ENCODE measurements at regions not wholly inside any gene's neighbourhood (a gene's known extent, or its start where the extent isn't known, plus 50 kb on each side); places are given as distances from the start of the nearest gene placed in this dataset.

- DNase-seq (ENCODE audit: low read depth in 2 of 2), result no peak
Measured at GRCh38 chr2:38450509-38450908, 73.4 kb upstream of the ATL2 start.

- DNase-seq (ENCODE audit: low read depth in 2 of 2), result no peak
Measured at GRCh38 chr2:38448692-38449410, 71.8 kb upstream of the ATL2 start.

GRCh38 chr2:38446906-38447561, 70.0 kb upstream of the ATL2 start:
- no peak for DNase-seq (ENCODE audit: low read depth in 2 of 2)

GRCh38 chr2:38446418-38446817, 69.3 kb upstream of the ATL2 start:
- no peak for DNase-seq (ENCODE audit: low read depth in 2 of 2)

GRCh38 chr2:38444247-38444646, 67.2 kb upstream of the ATL2 start:
- DNase-seq (ENCODE audit: low read depth in 2 of 2), result no peak

GRCh38 chr2:38442643-38443541, 65.8 kb upstream of the ATL2 start:
- DNase-seq (ENCODE audit: low read depth in 2 of 2), result no peak

GRCh38 chr2:38441346-38441745, 64.3 kb upstream of the ATL2 start:
- no peak for DNase-seq (ENCODE audit: low read depth in 2 of 2)

- no peak for DNase-seq (ENCODE audit: low read depth in 2 of 2)
Measured at GRCh38 chr2:38440655-38441054, 63.6 kb upstream of the ATL2 start.

GRCh38 chr2:38439863-38440262, 62.8 kb upstream of the ATL2 start:
- DNase-seq (ENCODE audit: low read depth in 2 of 2), result no peak

- DNase-seq (ENCODE audit: low read depth in 2 of 2), result no peak
Measured at GRCh38 chr2:38438883-38439612, 62.0 kb upstream of the ATL2 start.

GRCh38 chr2:38438133-38438882, 61.2 kb upstream of the ATL2 start:
- no peak for DNase-seq (ENCODE audit: low read depth in 2 of 2)

GRCh38 chr2:38436227-38436664, 59.2 kb upstream of the ATL2 start:
- DNase-seq (ENCODE audit: low read depth in 2 of 2), result no peak

- no peak for DNase-seq (ENCODE audit: low read depth in 2 of 2)
Measured at GRCh38 chr2:38435775-38436174, 58.7 kb upstream of the ATL2 start.

GRCh38 chr2:38434595-38434994, 57.5 kb upstream of the ATL2 start:
- no peak for DNase-seq (ENCODE audit: low read depth in 2 of 2)

GRCh38 chr2:38433607-38433975, 56.5 kb upstream of the ATL2 start:
- no peak for DNase-seq (ENCODE audit: low read depth in 2 of 2)

- no peak for DNase-seq (ENCODE audit: low read depth in 2 of 2)
Measured at GRCh38 chr2:38432820-38433606, 55.9 kb upstream of the ATL2 start.

GRCh38 chr2:38430597-38431207, 53.6 kb upstream of the ATL2 start:
- no peak for DNase-seq (ENCODE audit: low read depth in 2 of 2)

GRCh38 chr2:38430196-38430595, 53.1 kb upstream of the ATL2 start:
- DNase-seq (ENCODE audit: low read depth in 2 of 2), result no peak

- no peak for DNase-seq (ENCODE audit: low read depth in 2 of 2)
Measured at GRCh38 chr2:38427936-38428335, 50.9 kb upstream of the ATL2 start.

GRCh38 chr2:38427054-38427453, 50.0 kb upstream of the ATL2 start:
- DNase-seq (ENCODE audit: low read depth in 2 of 2), result no peak
